Upper lobe of left lung (tissue), 6 donors: ENCODE measurements at regions not wholly inside any gene's neighbourhood (a gene's known extent, or its start where the extent isn't known, plus 50 kb on each side); places are given as distances from the start of the nearest gene placed in this dataset.

ENCODE experiments used
- ATAC-seq, 2 donors: fragments of 200-7000 bp; cut with Tn5 transposase; one replicate each; pipeline ENCODE4 v1.9.1; 2022; ENCODE audit warnings: mild to moderate bottlenecking in 2 of 2, moderate library complexity in 2 of 2; ENCODE audit not compliant: low FRiP score in 2 of 2
- DNase-seq, 2 donors: peaks; one replicate each; pipeline ENCODE4 v3.0.0-alpha.2; 2019 to 2020
- H3K27ac ChIP-seq, 4 donors: fragments of 200-600 bp; sonication (generic); one replicate each; pipeline ENCODE4 v1.5.1; 2016 to 2019
- H3K27me3 ChIP-seq, 4 donors: fragments of 200-600 bp; sonication (generic); one replicate each; pipeline ENCODE4 v1.5.1; 2017 to 2019
- H3K36me3 ChIP-seq, 4 donors: fragments of 200-600 bp; sonication (generic); one replicate each; pipeline ENCODE4 v1.5.1; 2016 to 2019
- H3K4me1 ChIP-seq, 4 donors: fragments of 200-600 bp; sonication (generic); one replicate each; pipeline ENCODE4 v1.5.1; 2018 to 2019
- H3K4me3 ChIP-seq, 4 donors: fragments of 200-600 bp; sonication (generic); one replicate each; pipeline ENCODE4 v1.5.1; 2017 to 2019; ENCODE audit warnings: mild to moderate bottlenecking in 2 of 4, moderate library complexity in 1 of 4
- H3K9me3 ChIP-seq, 4 donors: fragments of 200-600 bp; sonication (generic); one replicate each; pipeline ENCODE4 v1.5.1; 2018 to 2019
- CTCF ChIP-seq, 6 experiments: fragments of 450-650 bp in 4 of 6; fragments of 200-600 bp in 2 of 6; sonication (generic) in 2 of 6; IDR thresholded peaks; one replicate each; pipeline ENCODE4 v1.5.1; 2016 to 2019; ENCODE audit warnings: antibody characterized with exemption in 6 of 6
- EP300 ChIP-seq, 4 donors: sonication (generic); formaldehyde crosslinking; IDR thresholded peaks; one replicate each; pipeline ENCODE4 v1.5.1; 2017; ENCODE audit warnings: antibody characterized with exemption in 4 of 4, control low read depth in 2 of 4
- POLR2A ChIP-seq, 4 donors: fragments of 450-650 bp; IDR thresholded peaks; one replicate each; pipeline ENCODE4 v1.5.1; 2016 to 2017; ENCODE audit warnings: antibody characterized with exemption in 4 of 4, mild to moderate bottlenecking in 2 of 4
- POLR2AphosphoS5 ChIP-seq, 2 donors: sonication (generic); formaldehyde crosslinking; IDR thresholded peaks; one replicate each; pipeline ENCODE4 v1.5.1; 2017; ENCODE audit warnings: antibody characterized with exemption in 2 of 2
- WGBS, 2 donors: methylation state at CpG; one replicate each; pipeline ENCODE4 v1.1.5; 2017 to 2018; 5-methylcytosine and 5-hydroxymethylcytosine counted together
- donor health status: DM: no; HTN: no; CAD: no; lungs with moderate emphysema.
- donor health status: DM: no; HTN: yes; CAD: no; lungs with severe emphysema.

- DNase-seq (no peak), ATAC-seq (no peak)
- Histone ChIP-seq H3K36me3 (no peaks in the 10 kb centered on the region), H3K27me3 (no peaks in the 10 kb centered on the region), H3K4me1 (no peaks in the 10 kb centered on the region), H3K9me3 (peaks cover 0 to 9% (median 1%) of the 10 kb centered on the region in 4 donors), H3K27ac (no peak overlapping the region), H3K4me3 (no peak overlapping the region)
- TF ChIP-seq POLR2AphosphoS5 (IDR thresholded peaks at IDR 0.05): no peak
- no peak for TF ChIP-seq CTCF (IDR thresholded peaks at IDR 0.05)
- no peak for TF ChIP-seq EP300 (IDR thresholded peaks at IDR 0.05)
Observed at GRCh38 chr1:215476541-215476940, 90.6 kb upstream of the KCTD3 start.

- Histone ChIP-seq H3K4me1 (no peaks in the 10 kb centered on the region), H3K36me3 (no peaks in the 10 kb centered on the region), H3K4me3 (no peak overlapping the region), H3K27ac (no peak overlapping the region), H3K9me3 (peaks cover 0 to 9% (median 1%) of the 10 kb centered on the region in 4 donors), H3K27me3 (no peaks in the 10 kb centered on the region)
- ATAC-seq: no peak
- TF ChIP-seq EP300 (IDR thresholded peaks at IDR 0.05) (no peak), POLR2A (IDR thresholded peaks at IDR 0.05) (no peak), POLR2AphosphoS5 (IDR thresholded peaks at IDR 0.05) (no peak)
- DNase-seq: peak in 1 of 2 donors; percentile 12
Observed at GRCh38 chr1:215477632-215478031, 89.5 kb upstream of the KCTD3 start.

GRCh38 chr1:215479567-215479966, 87.5 kb upstream of the KCTD3 start:
- DNase-seq: no peak
- H3K4me3 ChIP-seq: no peak overlapping the region
- H3K9me3 ChIP-seq: peaks cover 0 to 9% (median 1%) of the 10 kb centered on the region in 4 donors
- no peak for ATAC-seq
- no peak overlapping the region for H3K27ac ChIP-seq
- TF ChIP-seq POLR2AphosphoS5 (IDR thresholded peaks at IDR 0.05) (no peak), CTCF (IDR thresholded peaks at IDR 0.05) (no peak), EP300 (IDR thresholded peaks at IDR 0.05) (no peak), POLR2A (IDR thresholded peaks at IDR 0.05) (no peak)
- no peaks in the 10 kb centered on the region for H3K27me3 ChIP-seq
- no peaks in the 10 kb centered on the region for H3K36me3 ChIP-seq
- H3K4me1 ChIP-seq: no peaks in the 10 kb centered on the region

- no peaks in the 10 kb centered on the region for H3K27me3 ChIP-seq
- no peaks in the 10 kb centered on the region for H3K36me3 ChIP-seq
- no peak overlapping the region for H3K27ac ChIP-seq
- WGBS, 2 donors: 81 to 84% methylated on average over 2 of the region's 2 CpGs
- ATAC-seq: no peak
- no peak for DNase-seq
- H3K4me3 ChIP-seq: no peak overlapping the region
- H3K9me3 ChIP-seq: peaks cover 0 to 7% (median 1%) of the 10 kb centered on the region in 4 donors
- H3K4me1 ChIP-seq: no peaks in the 10 kb centered on the region
- TF ChIP-seq POLR2A (IDR thresholded peaks at IDR 0.05) (no peak), CTCF (IDR thresholded peaks at IDR 0.05) (no peak), POLR2AphosphoS5 (IDR thresholded peaks at IDR 0.05) (no peak), EP300 (IDR thresholded peaks at IDR 0.05) (no peak)
Observed at GRCh38 chr1:215482079-215482478, 85.0 kb upstream of the KCTD3 start.

GRCh38 chr1:215484171-215484939, 82.7 kb upstream of the KCTD3 start:
- ATAC-seq (no peak), DNase-seq (no peak)
- Histone ChIP-seq H3K4me3 (no peak overlapping the region), H3K4me1 (no peaks in the 10 kb centered on the region), H3K27ac (no peak overlapping the region), H3K9me3 (no peaks in the 10 kb centered on the region), H3K36me3 (no peaks in the 10 kb centered on the region), H3K27me3 (no peaks in the 10 kb centered on the region)
- WGBS, 2 donors: 68 to 72% methylated on average over 4 of the region's 4 CpGs
- no peak for TF ChIP-seq POLR2A (IDR thresholded peaks at IDR 0.05)
- no peak for TF ChIP-seq EP300 (IDR thresholded peaks at IDR 0.05)
- TF ChIP-seq POLR2AphosphoS5 (IDR thresholded peaks at IDR 0.05): no peak
- no peak for TF ChIP-seq CTCF (IDR thresholded peaks at IDR 0.05)
